DMS153 treated with DMSO at 0.1 percent for 48 hours (cell line): ENCODE measurements at regions not wholly inside any gene's neighbourhood (a gene's known extent, or its start where the extent isn't known, plus 50 kb on each side); places are given as distances from the start of the nearest gene placed in this dataset.
"Not testable (repeated sequence)": the region's sequence is repeated elsewhere in the genome, so short reads cannot be mapped to it uniquely, and the experiment has no call there.

Experiments used
- DNase-seq: peaks from one replicate; lab custom pipeline; 2025; ENCODE audit not compliant: unreplicated experiment; lab: John Stamatoyannopoulos, UW

GRCh38 chr6:62889240-62889639, 322.0 kb upstream of the FKBP1C start:
- DNase-seq: no peak

GRCh38 chr6:62891065-62891647, 320.1 kb upstream of the FKBP1C start:
- DNase-seq: peak; percentile 8

GRCh38 chr6:62894114-62894513, 317.2 kb upstream of the FKBP1C start:
- no peak for DNase-seq

GRCh38 chr6:62903266-62903665, 308.0 kb upstream of the FKBP1C start:
- no peak for DNase-seq

- no peak for DNase-seq
Observed at GRCh38 chr6:62904687-62905086, 306.6 kb upstream of the FKBP1C start.

- DNase-seq: no peak
Observed at GRCh38 chr6:62914530-62914929, 296.7 kb upstream of the FKBP1C start.

- no peak for DNase-seq
Observed at GRCh38 chr6:62923728-62924127, 287.5 kb upstream of the FKBP1C start.

GRCh38 chr6:62940848-62941247, 270.4 kb upstream of the FKBP1C start:
- DNase-seq: no peak

GRCh38 chr6:62942000-62942399, 269.3 kb upstream of the FKBP1C start:
- DNase-seq: no peak

GRCh38 chr6:62968834-62969233, 242.4 kb upstream of the FKBP1C start:
- DNase-seq: no peak

- no peak for DNase-seq
Observed at GRCh38 chr6:62971976-62972658, 239.2 kb upstream of the FKBP1C start.

- no peak for DNase-seq
Observed at GRCh38 chr6:62974452-62974851, 236.8 kb upstream of the FKBP1C start.

- DNase-seq: no peak
Observed at GRCh38 chr6:62976566-62976965, 234.7 kb upstream of the FKBP1C start.

- no peak for DNase-seq
Observed at GRCh38 chr6:62978920-62979319, 232.3 kb upstream of the FKBP1C start.

- no peak for DNase-seq
Observed at GRCh38 chr6:62980093-62980492, 231.2 kb upstream of the FKBP1C start.

GRCh38 chr6:62980724-62981123, 230.5 kb upstream of the FKBP1C start:
- DNase-seq: no peak

GRCh38 chr6:62982951-62983350, 228.3 kb upstream of the FKBP1C start:
- no peak for DNase-seq

- DNase-seq: not testable (repeated sequence)
Observed at GRCh38 chr6:62991696-62992095, 219.6 kb upstream of the FKBP1C start.

GRCh38 chr6:62993951-62994350, 217.3 kb upstream of the FKBP1C start:
- no peak for DNase-seq

GRCh38 chr6:62998022-62998421, 213.2 kb upstream of the FKBP1C start:
- DNase-seq: no peak

GRCh38 chr6:62999242-62999641, 212.0 kb upstream of the FKBP1C start:
- DNase-seq: not testable (repeated sequence)

- no peak for DNase-seq
Observed at GRCh38 chr6:62999796-63000195, 211.5 kb upstream of the FKBP1C start.

- not testable (repeated sequence) for DNase-seq
Observed at GRCh38 chr6:63006018-63006417, 205.3 kb upstream of the FKBP1C start.
